ENCODE measurements at regions not wholly inside any gene's neighbourhood (a gene's known extent, or its start where the extent isn't known, plus 50 kb on each side); places are given as distances from the start of the nearest gene placed in this dataset.
"Not testable (repeated sequence)": the region's sequence is repeated elsewhere in the genome, so short reads cannot be mapped to it uniquely, and the experiment has no call there.

DNA sequence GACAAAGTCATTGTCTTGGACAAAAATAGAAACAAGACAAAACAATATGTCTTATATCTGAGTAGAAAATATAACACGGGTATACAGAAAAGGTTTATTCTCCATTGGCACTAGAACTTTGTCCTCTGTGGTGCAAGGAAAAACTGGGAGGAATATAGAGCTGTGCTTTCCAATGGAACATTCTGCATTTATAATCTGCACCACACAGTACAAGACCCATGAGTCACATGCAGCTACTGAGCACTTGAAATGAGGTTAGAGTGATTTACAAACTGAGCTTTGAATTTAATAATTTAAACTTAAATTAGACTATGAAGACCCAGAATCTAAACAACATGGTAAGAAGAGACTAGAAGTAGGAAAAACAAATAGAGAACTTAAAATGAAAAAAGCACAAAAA is 86.1 kb downstream of the RAP2A start:
- DNase-seq (ENCODE audit: extremely low read depth, low read depth, low spot score), result no peak

- no peak for DNase-seq (ENCODE audit: extremely low read depth, low read depth, low spot score)
These were observed 86.9 kb downstream of the RAP2A start for GRCh38 chr13:97520866-97521265.

DNA sequence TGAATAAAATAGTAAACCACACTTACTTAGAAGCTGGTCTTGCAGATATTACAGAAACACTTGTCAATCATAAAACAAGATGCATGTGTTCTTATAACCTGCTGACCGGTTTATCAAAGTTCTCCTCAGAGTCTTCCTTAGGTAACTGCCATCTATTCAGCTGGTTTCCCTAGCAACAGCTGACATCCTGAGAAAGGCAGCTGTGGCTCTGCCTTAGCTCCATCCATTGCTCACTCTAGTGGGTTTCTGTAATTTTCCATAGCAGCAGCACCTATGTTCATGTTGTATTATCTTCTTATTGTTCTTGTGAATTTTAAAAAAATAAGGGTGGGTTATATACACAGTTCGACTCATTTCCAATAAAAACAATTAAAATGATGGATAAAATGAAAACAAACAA is 87.8 kb downstream of the RAP2A start:
- no peak for DNase-seq (ENCODE audit: extremely low read depth, low read depth, low spot score)

DNA sequence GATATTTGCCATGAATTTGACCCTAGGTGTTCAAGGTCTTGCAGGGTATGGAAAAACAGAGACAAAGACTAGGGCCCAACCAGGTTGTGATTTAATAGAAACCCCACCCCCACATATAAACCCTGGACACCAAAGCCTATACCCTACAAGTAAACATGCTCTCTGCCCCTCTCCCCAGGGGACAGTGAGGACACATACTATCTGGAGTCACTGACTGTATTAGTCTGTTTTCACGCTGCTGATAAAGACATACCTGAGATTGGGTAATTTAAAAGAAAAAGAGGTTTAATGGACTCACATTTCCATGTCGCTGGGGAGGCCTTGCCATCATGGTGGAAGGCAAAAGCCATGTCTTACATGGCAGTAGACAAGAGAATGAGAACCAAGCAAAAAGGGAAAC is 88.3 kb downstream of the RAP2A start:
- no peak for DNase-seq (ENCODE audit: extremely low read depth, low read depth, low spot score)

DNA sequence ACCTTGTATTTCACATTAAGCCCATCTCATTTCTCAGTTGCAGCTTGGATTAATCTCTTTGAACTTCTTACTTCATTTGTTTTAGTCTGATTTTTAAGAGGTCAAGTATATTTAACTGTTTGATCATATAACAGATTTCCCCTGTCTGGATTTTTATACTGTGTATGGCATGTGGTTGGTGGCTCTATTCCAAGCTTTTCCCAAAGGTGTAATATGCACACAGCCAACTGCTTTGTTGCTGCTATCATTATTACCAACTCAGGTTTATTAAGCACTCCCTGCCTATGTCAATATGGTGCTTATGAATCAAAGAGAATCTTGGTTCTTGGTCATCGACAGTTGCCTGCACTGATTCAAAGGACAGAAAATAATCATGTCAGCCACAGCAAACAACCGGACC is 92.6 kb downstream of the RAP2A start:
- DNase-seq (ENCODE audit: extremely low read depth, low read depth, low spot score), result no peak

DNA sequence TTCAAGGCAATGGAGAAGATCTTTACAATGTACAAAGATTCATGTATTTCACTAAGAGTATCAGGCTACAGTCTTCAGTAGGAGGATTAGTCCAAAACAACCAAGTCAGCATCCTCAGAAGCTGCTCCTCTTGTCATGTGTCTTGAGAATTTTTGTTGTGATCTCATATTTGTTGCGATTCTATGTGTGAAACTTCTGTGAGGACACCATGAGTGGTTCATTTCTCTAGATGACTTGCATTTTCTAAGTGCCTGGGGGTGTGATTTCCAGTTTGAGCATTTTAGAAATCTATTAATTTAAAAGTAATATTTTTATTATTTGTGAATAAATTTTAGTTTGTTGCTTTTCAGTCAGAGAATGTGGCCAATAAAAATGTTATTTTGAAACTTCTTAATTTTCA is 94.5 kb downstream of the RAP2A start:
- no peak for DNase-seq (ENCODE audit: extremely low read depth, low read depth, low spot score)

GRCh38 chr13:97534540-97534939 is 100.6 kb downstream of the RAP2A start:
- DNase-seq (ENCODE audit: extremely low read depth, low read depth, low spot score), result no peak

DNA sequence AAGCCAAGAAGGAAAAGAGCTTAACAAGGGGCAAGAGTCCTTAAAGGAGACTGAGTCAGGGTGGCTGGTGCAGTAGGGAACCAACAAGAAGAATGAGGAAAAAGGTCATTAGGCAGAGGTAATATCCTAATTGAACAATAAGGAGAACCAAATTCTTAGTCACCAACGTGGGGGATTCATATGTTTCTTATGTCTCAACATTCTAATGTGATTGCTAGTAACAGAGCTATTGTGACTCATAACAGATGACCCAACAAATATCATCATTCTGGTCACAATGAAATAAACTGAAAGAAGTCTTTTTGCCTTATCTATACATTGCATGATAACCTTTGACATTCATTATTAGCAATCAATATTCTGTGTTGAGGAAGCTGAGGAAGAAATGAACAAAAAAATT is 101.6 kb downstream of the RAP2A start:
- no peak for DNase-seq (ENCODE audit: extremely low read depth, low read depth, low spot score)

DNA sequence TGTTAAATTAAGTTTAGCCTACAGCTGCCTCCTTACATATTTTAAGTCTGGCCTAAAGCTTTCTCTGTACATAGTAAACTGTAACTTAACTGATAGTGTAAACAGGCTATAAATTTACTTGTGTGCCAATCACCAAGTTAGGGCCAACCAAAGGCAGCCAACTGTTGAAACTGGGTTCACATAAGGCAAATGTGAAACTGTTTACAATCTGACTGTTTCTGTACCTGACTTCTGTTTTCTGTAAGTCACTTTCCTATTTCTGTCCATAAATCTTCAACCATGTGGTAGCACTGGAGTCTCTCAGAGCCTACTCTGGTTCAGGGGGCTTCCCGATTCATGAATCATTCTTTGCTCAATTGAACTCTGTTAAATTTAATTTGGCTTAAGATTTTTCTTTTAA is 103.1 kb downstream of the RAP2A start:
- no peak for DNase-seq (ENCODE audit: extremely low read depth, low read depth, low spot score)

DNA sequence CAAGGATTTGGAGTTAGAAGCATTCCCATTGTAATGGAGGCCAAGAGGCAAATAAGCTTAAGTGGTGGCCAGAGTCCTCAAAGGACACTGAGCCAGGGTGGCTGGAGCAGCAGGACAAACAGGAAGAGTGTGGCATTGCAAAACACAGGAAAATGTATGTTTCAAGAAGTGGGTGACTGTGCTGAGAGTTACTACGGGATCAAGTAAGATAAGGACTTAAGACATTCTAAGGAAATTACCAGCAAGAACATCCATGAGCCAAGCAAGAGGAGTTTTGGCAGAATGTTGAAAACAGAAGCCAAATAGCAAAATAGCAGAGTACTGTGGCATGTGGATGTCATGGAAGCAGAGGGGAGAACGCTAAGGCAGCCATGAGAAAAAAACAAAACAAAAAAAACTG is 104.2 kb downstream of the RAP2A start:
- DNase-seq (ENCODE audit: extremely low read depth, low read depth, low spot score), result no peak

- no peak for DNase-seq (ENCODE audit: extremely low read depth, low read depth, low spot score)
These were observed 106.0 kb downstream of the RAP2A start for GRCh38 chr13:97539651-97540610.

DNA sequence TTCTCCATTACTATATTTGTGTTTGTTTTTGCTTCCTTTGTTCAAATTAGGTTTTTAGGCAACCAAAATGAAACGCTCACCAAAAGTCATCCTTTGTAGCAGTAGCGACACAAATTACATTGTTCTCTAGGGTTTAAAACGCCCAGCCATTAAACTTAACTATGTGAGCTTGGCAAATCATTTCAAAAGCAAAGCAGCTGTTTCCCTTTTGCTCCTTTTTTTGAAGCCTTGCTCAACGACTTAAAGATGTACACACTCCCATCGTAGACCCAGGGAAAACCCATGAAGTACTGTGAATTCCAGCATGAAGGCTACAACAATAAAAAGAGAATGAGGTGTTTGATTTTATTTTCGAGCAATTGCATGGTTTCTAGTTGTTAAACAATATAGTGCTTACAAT is 106.7 kb downstream of the RAP2A start:
- no peak for DNase-seq (ENCODE audit: extremely low read depth, low read depth, low spot score)

GRCh38 chr13:97542102-97542685 is 108.2 kb downstream of the RAP2A start:
- no peak for DNase-seq (ENCODE audit: extremely low read depth, low read depth, low spot score)

GRCh38 chr13:97544031-97544765 is 110.2 kb downstream of the RAP2A start:
- no peak for DNase-seq (ENCODE audit: extremely low read depth, low read depth, low spot score)

GRCh38 chr13:97544971-97545499 is 111.1 kb downstream of the RAP2A start:
- DNase-seq (ENCODE audit: extremely low read depth, low read depth, low spot score), result not testable (repeated sequence)

GRCh38 chr13:97548138-97548537 is 114.2 kb downstream of the RAP2A start:
- no peak for DNase-seq (ENCODE audit: extremely low read depth, low read depth, low spot score)

DNA sequence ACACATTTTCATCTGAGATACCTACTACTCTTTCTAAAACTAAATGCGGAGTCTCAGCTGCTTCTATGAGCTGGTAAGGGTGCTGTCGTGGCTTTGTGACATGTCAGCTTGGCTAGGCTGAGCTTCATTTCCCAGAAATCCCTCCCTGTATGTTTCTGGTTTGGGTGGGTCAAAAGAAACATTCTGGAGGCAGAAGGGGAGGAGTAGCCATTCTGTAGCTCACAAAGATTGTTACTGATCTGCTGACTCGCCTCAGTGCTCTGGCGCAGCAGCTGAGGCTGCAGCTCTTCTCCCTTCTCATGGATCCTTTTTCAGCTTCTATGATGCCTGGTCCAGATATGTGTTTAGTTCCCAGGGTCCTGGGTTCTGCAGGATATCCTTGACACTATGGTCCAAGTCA is 114.7 kb downstream of the RAP2A start:
- DNase-seq (ENCODE audit: extremely low read depth, low read depth, low spot score), result no peak

- no peak for DNase-seq (ENCODE audit: extremely low read depth, low read depth, low spot score)
These were observed 115.2 kb downstream of the RAP2A start for GRCh38 chr13:97549201-97549600.

GRCh38 chr13:97554496-97554895 is 120.5 kb downstream of the RAP2A start:
- no peak for DNase-seq (ENCODE audit: extremely low read depth, low read depth, low spot score)

GRCh38 chr13:97555034-97555433 is 121.1 kb downstream of the RAP2A start:
- no peak for DNase-seq (ENCODE audit: extremely low read depth, low read depth, low spot score)

DNA sequence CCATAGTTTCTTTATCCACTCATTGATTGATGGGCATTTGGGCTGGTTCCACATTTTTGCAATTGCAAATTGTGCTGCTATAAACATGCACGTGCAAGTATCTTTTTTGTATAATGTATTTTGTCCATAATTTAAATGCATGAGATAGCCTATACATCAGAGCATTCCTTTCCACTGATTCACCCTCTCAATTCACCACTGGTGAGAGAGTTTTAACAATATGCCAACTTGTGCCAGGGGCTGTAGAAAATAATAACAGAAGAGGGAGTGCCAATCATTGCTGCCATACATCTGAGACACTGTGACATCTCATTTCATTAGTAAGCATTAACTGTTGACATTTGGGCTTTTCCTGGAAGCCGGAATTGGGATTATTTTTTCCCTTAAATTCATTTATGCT is 125.1 kb downstream of the RAP2A start:
- DNase-seq (ENCODE audit: extremely low read depth, low read depth, low spot score), result no peak

Data from glomerular endothelial cell (primary cell).